DOHH2 (cell line): ENCODE measurements at regions not wholly inside any gene's neighbourhood (a gene's known extent, or its start where the extent isn't known, plus 50 kb on each side); places are given as distances from the start of the nearest gene placed in this dataset.

Experiments used
- CTCF ChIP-seq: fragments of 200-600 bp; sonication (generic); IDR thresholded peaks from one replicate; pipeline ENCODE4 v1.5.1; 2014; ENCODE audit warnings: antibody characterized with exemption, mild to moderate bottlenecking, low read depth, low read length; ENCODE audit not compliant: poor library complexity, severe bottlenecking
- EZH2phosphoT487 ChIP-seq: fragments of 200-600 bp; sonication (generic); IDR thresholded peaks from 2 replicates; pipeline ENCODE4 v1.6.1; 2017; ENCODE audit warnings: borderline replicate concordance, mild to moderate bottlenecking, antibody characterized with exemption, low read length, moderate library complexity, mixed read lengths

- TF ChIP-seq CTCF (no peak), EZH2phosphoT487 (no peak)
These were observed 162.3 kb upstream of the TSC22D1 start for GRCh38 chr13:44738463-44738862.
